NCI-H2171 (cell line): ENCODE measurements at regions not wholly inside any gene's neighbourhood (a gene's known extent, or its start where the extent isn't known, plus 50 kb on each side); places are given as distances from the start of the nearest gene placed in this dataset.
A peak's percentile ranks its signal among the peaks of the same experiment; 100 is the strongest.

Source experiments
- DNase-seq: peaks from one replicate; lab custom pipeline; 2025; lab: John Stamatoyannopoulos, UW

GRCh38 chr2:133768256-133768655, 200.0 kb upstream of the NCKAP5 start:
- no peak for DNase-seq

GRCh38 chr2:133768658-133769435, 200.6 kb upstream of the NCKAP5 start:
- DNase-seq: no peak

- no peak for DNase-seq
Observed at GRCh38 chr2:133773854-133774653, 205.8 kb upstream of the NCKAP5 start.

- no peak for DNase-seq
Observed at GRCh38 chr2:133774654-133775015, 206.4 kb upstream of the NCKAP5 start.

- no peak for DNase-seq
Observed at GRCh38 chr2:133776936-133777573, 208.8 kb upstream of the NCKAP5 start.

- DNase-seq: no peak
Observed at GRCh38 chr2:133777574-133777960, 209.3 kb upstream of the NCKAP5 start.

- DNase-seq: peak; percentile 34
Observed at GRCh38 chr2:133780099-133780996, 212.1 kb upstream of the NCKAP5 start.

GRCh38 chr2:133780997-133781513, 212.8 kb upstream of the NCKAP5 start:
- DNase-seq: no peak

GRCh38 chr2:133787207-133787606, 218.9 kb upstream of the NCKAP5 start:
- no peak for DNase-seq

GRCh38 chr2:133787651-133788050, 219.4 kb upstream of the NCKAP5 start:
- no peak for DNase-seq

GRCh38 chr2:133788386-133788785, 220.1 kb upstream of the NCKAP5 start:
- DNase-seq: no peak

- DNase-seq: no peak
Observed at GRCh38 chr2:133789743-133790142, 221.5 kb upstream of the NCKAP5 start.

- no peak for DNase-seq
Observed at GRCh38 chr2:133790711-133791110, 222.4 kb upstream of the NCKAP5 start.

- no peak for DNase-seq
Observed at GRCh38 chr2:133791191-133791590, 222.9 kb upstream of the NCKAP5 start.

GRCh38 chr2:133792223-133792622, 224.0 kb upstream of the NCKAP5 start:
- no peak for DNase-seq

- no peak for DNase-seq
Observed at GRCh38 chr2:133794114-133794513, 225.9 kb upstream of the NCKAP5 start.

GRCh38 chr2:133801946-133802345, 233.7 kb upstream of the NCKAP5 start:
- no peak for DNase-seq

- no peak for DNase-seq
Observed at GRCh38 chr2:133802409-133803039, 234.3 kb upstream of the NCKAP5 start.

- DNase-seq: no peak
Observed at GRCh38 chr2:133806564-133806963, 238.3 kb upstream of the NCKAP5 start.

GRCh38 chr2:133809485-133809884, 241.2 kb upstream of the NCKAP5 start:
- no peak for DNase-seq

- no peak for DNase-seq
Observed at GRCh38 chr2:133810559-133810958, 242.3 kb upstream of the NCKAP5 start.
